ENCODE measurements at regions not wholly inside any gene's neighbourhood (a gene's known extent, or its start where the extent isn't known, plus 50 kb on each side); places are given as distances from the start of the nearest gene placed in this dataset.
"Not testable (repeated sequence)": the region's sequence is repeated elsewhere in the genome, so short reads cannot be mapped to it uniquely, and the experiment has no call there.

GRCh38 chr5:53733853-53734252, 173.4 kb downstream of the NDUFS4 start:
- no peak for DNase-seq

- no peak for DNase-seq
Measured at GRCh38 chr5:53738105-53738504, 177.7 kb downstream of the NDUFS4 start.

- DNase-seq, result no peak
Measured at GRCh38 chr5:53739111-53739510, 178.7 kb downstream of the NDUFS4 start.

GRCh38 chr5:53749621-53750020, 189.2 kb downstream of the NDUFS4 start:
- peak; percentile 59 for DNase-seq

- DNase-seq, result not testable (repeated sequence)
Measured at GRCh38 chr5:53752282-53752681, 191.8 kb downstream of the NDUFS4 start.

- DNase-seq, result no peak
Measured at GRCh38 chr5:53766673-53767072, 206.2 kb downstream of the NDUFS4 start.

- DNase-seq, result no peak
Measured at GRCh38 chr5:53777864-53778618, 217.6 kb downstream of the NDUFS4 start.

- peak; percentile 68 for DNase-seq
Measured at GRCh38 chr5:53779541-53779981, 219.1 kb downstream of the NDUFS4 start.

GRCh38 chr5:53782620-53783019, 222.2 kb downstream of the NDUFS4 start:
- no peak for DNase-seq

- DNase-seq, result no peak
Measured at GRCh38 chr5:53783624-53784228, 223.3 kb downstream of the NDUFS4 start.

GRCh38 chr5:53784596-53784995, 224.2 kb downstream of the NDUFS4 start:
- DNase-seq, result no peak

- no peak for DNase-seq
Measured at GRCh38 chr5:53785924-53786323, 225.5 kb downstream of the NDUFS4 start.

GRCh38 chr5:53790026-53790425, 229.6 kb downstream of the NDUFS4 start:
- DNase-seq, result no peak

- no peak for DNase-seq
Measured at GRCh38 chr5:53792338-53792737, 231.9 kb downstream of the NDUFS4 start.

- DNase-seq, result not testable (repeated sequence)
Measured at GRCh38 chr5:53799644-53800043, 239.2 kb downstream of the NDUFS4 start.

- not testable (repeated sequence) for DNase-seq
Measured at GRCh38 chr5:53808392-53808791, 248.0 kb downstream of the NDUFS4 start.

GRCh38 chr5:53814819-53815218, 254.4 kb downstream of the NDUFS4 start:
- DNase-seq, result no peak

GRCh38 chr5:53815471-53815870, 255.0 kb downstream of the NDUFS4 start:
- DNase-seq, result no peak

- DNase-seq, result no peak
Measured at GRCh38 chr5:53817183-53817582, 256.7 kb downstream of the NDUFS4 start.

- no peak for DNase-seq
Measured at GRCh38 chr5:53819482-53819881, 259.0 kb downstream of the NDUFS4 start.

GRCh38 chr5:53820119-53820801, 259.8 kb downstream of the NDUFS4 start:
- DNase-seq, result no peak

GRCh38 chr5:53820802-53821171, 260.3 kb downstream of the NDUFS4 start:
- peak; percentile 18 for DNase-seq

- no peak for DNase-seq
Measured at GRCh38 chr5:53825016-53825415, 264.6 kb downstream of the NDUFS4 start.

- no peak for DNase-seq
Measured at GRCh38 chr5:53825926-53826325, 265.5 kb downstream of the NDUFS4 start.
